DMS53 treated with DMSO at 0.1 percent for 48 hours (cell line): ENCODE measurements at regions not wholly inside any gene's neighbourhood (a gene's known extent, or its start where the extent isn't known, plus 50 kb on each side); places are given as distances from the start of the nearest gene placed in this dataset.

Experiments used
- DNase-seq: peaks from one replicate; lab custom pipeline; 2025; ENCODE audit not compliant: unreplicated experiment; lab: John Stamatoyannopoulos, UW

DNA sequence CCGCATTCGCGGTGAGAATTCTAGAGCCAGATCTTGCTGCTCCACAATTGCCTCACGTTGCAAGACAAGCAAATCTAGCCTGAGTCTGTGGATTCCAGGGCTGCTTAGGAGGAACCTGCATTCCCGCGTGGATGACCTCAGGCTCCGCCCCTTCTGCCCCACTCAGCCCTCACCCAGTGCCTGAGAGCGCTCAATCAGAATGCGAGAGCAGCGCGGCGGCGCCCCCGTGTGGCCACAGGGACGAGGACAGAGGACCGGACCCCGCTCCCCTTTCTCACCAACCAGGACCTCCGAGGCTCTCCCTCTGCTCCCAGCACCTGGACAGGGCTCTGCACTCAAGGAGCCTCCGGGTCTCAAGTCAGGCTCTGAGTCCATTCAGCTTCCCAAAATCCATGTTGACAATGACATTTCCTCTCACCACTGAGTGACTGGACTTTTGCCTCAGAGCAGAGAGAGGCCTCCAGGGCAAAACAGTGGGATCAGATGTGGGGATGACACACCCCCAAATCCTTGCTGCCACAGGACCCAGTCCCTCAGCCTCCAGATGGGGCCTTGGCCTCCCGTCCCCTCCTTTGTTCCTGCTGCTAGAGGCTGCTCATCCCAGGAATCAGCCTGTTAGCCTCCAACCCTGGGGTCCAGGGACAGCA lies 52.0 kb downstream of the RPP21 start:
- peak; percentile 61 for DNase-seq

DNA sequence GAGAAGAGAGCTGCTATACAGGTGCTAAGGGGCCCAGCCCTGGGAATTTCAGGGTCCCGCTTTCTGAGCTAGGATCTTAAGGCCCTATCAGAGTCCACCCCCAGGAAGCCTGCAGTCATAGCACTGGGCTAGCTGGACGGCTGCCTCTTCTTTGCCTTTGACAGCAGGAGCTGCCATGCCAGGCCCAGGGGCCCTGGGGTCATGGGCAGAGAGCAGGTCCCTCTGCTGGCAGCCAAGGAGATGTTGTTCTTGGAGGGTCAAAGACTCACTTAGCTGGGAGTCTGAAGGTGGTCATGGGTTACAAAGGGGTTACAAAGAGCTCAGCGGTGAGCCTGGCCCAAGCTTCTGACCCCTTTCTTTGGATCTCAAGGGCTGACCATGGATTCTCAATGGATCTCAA lies 52.7 kb downstream of the RPP21 start:
- no peak for DNase-seq

DNA sequence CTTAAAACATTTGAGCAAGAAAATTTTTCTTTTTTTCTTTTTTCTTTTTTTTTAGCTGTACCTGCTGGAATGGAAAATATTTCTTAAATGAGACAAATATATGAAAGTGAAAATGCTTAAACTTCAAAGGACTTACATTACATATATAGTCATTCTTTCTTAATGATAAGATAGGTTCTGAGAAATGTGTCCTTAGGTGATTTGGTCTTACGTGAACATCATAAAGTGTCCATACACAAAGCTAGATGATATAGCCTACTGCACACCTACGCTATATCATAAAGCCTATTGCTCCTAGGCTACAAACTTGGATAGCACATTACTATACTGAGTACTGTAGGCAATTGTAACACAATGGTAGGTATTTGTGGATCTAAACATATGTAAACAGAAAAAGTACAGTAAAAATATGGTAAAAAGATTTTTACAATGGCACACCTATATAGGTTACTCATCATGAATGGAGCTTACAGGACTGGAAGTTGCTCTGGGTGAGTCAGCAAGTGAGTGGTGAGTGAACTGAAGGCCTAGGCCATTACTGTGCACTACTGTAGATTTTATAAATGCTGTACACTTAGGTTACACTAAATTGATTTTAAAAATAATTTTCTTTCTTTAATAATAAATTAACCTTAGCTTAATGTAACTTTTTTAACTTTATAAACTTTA lies 54.6 kb downstream of the RPP21 start:
- no peak for DNase-seq

DNA sequence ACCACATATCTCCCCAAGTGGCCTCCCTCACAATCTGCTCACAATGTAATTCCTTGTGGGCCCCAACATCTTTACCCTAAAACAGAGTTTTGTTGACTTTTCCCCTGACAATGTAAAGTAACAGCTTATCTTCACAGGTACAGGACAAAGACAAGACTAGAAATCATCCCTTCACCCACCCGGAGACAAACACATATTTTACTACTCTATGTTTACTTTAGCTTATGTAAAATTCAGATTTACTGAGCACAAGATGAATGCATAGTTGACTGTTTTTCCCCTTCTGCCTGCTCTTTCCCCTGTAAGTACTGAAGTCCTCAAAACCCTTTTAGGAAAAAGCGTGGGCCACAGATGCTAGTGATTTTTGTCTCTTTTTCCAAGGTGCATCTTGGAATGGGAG lies 61.0 kb downstream of the RPP21 start:
- no peak for DNase-seq

DNA sequence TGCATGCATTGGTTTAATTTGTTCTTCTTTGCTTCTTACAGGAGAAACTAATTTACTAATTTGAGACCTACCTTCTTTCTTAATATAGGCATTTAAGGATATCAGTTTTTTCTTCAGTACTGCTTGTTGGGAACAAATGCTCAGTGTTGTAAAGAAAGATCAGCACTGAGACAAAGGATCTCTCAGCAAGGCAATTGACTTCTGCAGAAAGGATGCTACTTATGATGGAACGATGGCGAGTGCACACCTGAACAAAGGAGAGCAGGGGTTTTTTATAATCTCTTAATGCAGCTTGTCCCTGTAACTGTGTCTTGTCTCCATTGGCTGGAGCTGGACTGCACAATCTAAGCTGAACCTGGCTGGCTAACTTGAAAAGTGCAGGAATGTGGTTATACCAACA lies 64.2 kb downstream of the RPP21 start:
- DNase-seq = no peak

DNA sequence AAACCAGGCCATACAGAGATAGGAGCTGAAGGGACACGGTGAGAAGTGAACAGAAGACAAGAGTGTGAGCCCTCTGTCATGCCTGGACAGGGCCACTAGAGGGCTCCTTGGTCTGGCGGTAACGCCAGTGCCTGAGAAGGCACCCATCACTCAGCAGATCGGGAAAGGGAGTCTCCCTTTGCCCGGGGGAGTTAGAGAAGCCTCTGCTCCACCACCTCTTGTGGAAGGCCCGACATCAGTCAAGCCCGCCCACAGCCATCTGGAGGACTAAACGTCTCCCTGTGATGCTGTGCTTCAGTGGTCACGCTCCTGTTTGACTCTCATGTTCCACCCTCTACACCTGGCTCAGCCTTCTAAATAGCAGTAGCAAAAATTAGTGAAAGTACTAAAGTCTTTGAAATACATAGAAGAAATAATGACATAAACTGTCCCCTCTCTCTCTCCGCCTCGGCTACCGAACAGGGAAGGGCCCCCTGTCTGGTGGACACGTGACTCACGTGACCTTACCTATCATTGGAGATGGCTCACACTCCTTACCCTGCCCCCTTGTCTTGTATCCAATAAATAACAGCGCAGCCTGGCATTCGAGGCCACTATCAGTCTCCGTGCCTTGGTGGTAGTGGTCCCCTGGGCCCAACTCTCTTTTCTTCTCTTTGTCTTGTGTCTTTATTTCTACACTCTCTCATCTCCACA lies 66.7 kb downstream of the RPP21 start:
- DNase-seq = peak; percentile 70

DNA sequence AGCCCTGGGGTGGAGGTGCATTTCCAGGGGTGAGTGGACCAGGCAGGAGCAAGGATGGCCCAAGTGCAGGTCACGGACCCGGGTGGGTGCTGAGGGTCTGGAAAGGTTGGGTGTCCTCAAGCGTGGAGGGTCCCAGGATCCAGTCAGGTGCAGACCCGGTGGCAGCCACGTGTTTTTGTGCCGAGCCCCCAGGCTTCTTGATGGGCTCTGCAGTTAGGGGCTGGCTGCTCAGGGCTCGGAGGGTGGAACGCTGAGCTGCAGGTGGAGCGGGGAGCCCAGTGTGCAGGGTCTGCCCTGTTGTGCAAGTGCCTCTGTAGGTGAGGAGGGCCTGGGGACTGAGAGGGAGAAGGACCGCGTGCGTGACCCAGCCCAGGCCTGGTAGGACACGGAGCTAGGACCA lies 70.9 kb upstream of the HLA-E start:
- no peak for DNase-seq

DNA sequence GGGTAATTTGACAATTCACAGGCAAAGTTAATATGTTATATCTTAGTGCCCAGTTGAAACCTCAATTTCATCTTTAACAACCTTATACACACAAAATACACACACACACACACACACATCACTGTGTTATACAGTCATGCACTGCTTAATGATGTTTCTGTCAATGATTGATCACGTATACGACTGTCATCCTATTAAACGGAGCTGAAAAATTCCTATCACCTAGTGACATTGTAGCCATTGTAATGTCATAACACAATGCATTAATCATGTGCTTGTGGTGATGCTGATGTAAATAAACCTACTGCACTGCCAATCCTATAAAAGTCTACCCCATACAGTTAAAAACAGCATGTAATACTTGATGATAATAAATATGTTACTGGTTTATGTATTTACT lies 64.8 kb upstream of the HLA-E start:
- DNase-seq = no peak
